Duodenal mucosa (tissue), 2 donors: ENCODE measurements at regions not wholly inside any gene's neighbourhood (a gene's known extent, or its start where the extent isn't known, plus 50 kb on each side); places are given as distances from the start of the nearest gene placed in this dataset.

Source experiments
- H3K27ac ChIP-seq: one replicate; pipeline ENCODE4 v1.7.0; 2013; ENCODE audit warnings: low read depth, low read length
- H3K27me3 ChIP-seq, 2 donors: one replicate each; pipeline ENCODE4 v1.7.0; 2013; ENCODE audit warnings: low read length in 2 of 2, control low read depth in 1 of 2; ENCODE audit not compliant: insufficient read depth in 2 of 2, control insufficient read depth in 1 of 2
- H3K36me3 ChIP-seq, 2 donors: one replicate each; pipeline ENCODE4 v1.7.0; 2013; ENCODE audit warnings: low read length in 2 of 2, control low read depth in 1 of 2; ENCODE audit not compliant: insufficient read depth in 2 of 2, control insufficient read depth in 1 of 2
- H3K4me1 ChIP-seq, 2 donors: one replicate each; pipeline ENCODE4 v1.7.0; 2013; ENCODE audit warnings: low read length in 2 of 2, control low read depth in 1 of 2; ENCODE audit not compliant: insufficient read depth in 2 of 2, control insufficient read depth in 1 of 2
- H3K4me3 ChIP-seq, 2 donors: one replicate each; pipeline ENCODE4 v1.7.0; 2013; ENCODE audit warnings: low read length in 2 of 2, low read depth in 1 of 2
- H3K9ac ChIP-seq, 2 donors: one replicate each; pipeline ENCODE4 v1.7.0; 2013; ENCODE audit warnings: low read length in 2 of 2, low read depth in 1 of 2
- H3K9me3 ChIP-seq, 2 donors: one replicate each; pipeline ENCODE4 v1.7.0; 2013; ENCODE audit warnings: low read length in 2 of 2, control low read depth in 1 of 2; ENCODE audit not compliant: control insufficient read depth in 1 of 2

GRCh38 chr1:83692524-83693381 is 306.2 kb downstream of the TTLL7 start:
- H3K36me3 ChIP-seq = no peaks in the 10 kb centered on the region
- no peak overlapping the region for H3K27ac ChIP-seq
- peak overlapping the region; percentile 54 to 56 for H3K4me3 ChIP-seq
- peaks cover 0 to 7% of the 10 kb centered on the region in 2 donors for H3K27me3 ChIP-seq
- peak overlapping the region in 1 of 2 donors; percentile 19 for H3K9ac ChIP-seq
- no peaks in the 10 kb centered on the region for H3K9me3 ChIP-seq
- no peaks in the 10 kb centered on the region for H3K4me1 ChIP-seq

- H3K9me3 ChIP-seq = no peaks in the 10 kb centered on the region
Observed at GRCh38 chr1:83691953-83692500, 306.9 kb downstream of the TTLL7 start.

GRCh38 chr1:83689921-83690868 is 308.7 kb downstream of the TTLL7 start:
- H3K36me3 ChIP-seq = no peaks in the 10 kb centered on the region
- H3K4me3 ChIP-seq = no peak overlapping the region
- H3K9me3 ChIP-seq = no peaks in the 10 kb centered on the region
- H3K27ac ChIP-seq = no peak overlapping the region
- H3K27me3 ChIP-seq = peaks cover 0 to 7% of the 10 kb centered on the region in 2 donors
- H3K9ac ChIP-seq = no peak overlapping the region
- no peaks in the 10 kb centered on the region for H3K4me1 ChIP-seq

More at GRCh38 chr1:83691953-83692500, 306.9 kb downstream of the TTLL7 start:
- Histone ChIP-seq H3K27ac (no peak overlapping the region), H3K27me3 (peaks cover 0 to 7% of the 10 kb centered on the region in 2 donors), H3K36me3 (no peaks in the 10 kb centered on the region), H3K4me1 (no peaks in the 10 kb centered on the region), H3K4me3 (peak overlapping the region in 1 of 2 donors; percentile 54), H3K9ac (no peak overlapping the region)

- Histone ChIP-seq H3K36me3 (no peaks in the 10 kb centered on the region), H3K9ac (no peak overlapping the region), H3K27me3 (no peaks in the 10 kb centered on the region), H3K4me3 (no peak overlapping the region), H3K4me1 (no peaks in the 10 kb centered on the region), H3K27ac (no peak overlapping the region), H3K9me3 (no peaks in the 10 kb centered on the region)
Observed at GRCh38 chr1:83682132-83682531, 316.8 kb downstream of the TTLL7 start.

- H3K9ac ChIP-seq = no peak overlapping the region
- no peaks in the 10 kb centered on the region for H3K27me3 ChIP-seq
- H3K4me1 ChIP-seq = no peaks in the 10 kb centered on the region
- no peaks in the 10 kb centered on the region for H3K36me3 ChIP-seq
- no peak overlapping the region for H3K27ac ChIP-seq
- H3K9me3 ChIP-seq = no peaks in the 10 kb centered on the region
- no peak overlapping the region for H3K4me3 ChIP-seq
Observed at GRCh38 chr1:83676106-83676505, 322.8 kb downstream of the TTLL7 start.

GRCh38 chr1:83673312-83673711 is 325.6 kb downstream of the TTLL7 start:
- no peak overlapping the region for H3K27ac ChIP-seq
- H3K36me3 ChIP-seq = no peaks in the 10 kb centered on the region
- no peak overlapping the region for H3K4me3 ChIP-seq
- H3K9me3 ChIP-seq = no peaks in the 10 kb centered on the region
- H3K4me1 ChIP-seq = no peaks in the 10 kb centered on the region
- no peak overlapping the region for H3K9ac ChIP-seq
- H3K27me3 ChIP-seq = no peaks in the 10 kb centered on the region

GRCh38 chr1:83671586-83671985 is 327.3 kb downstream of the TTLL7 start:
- Histone ChIP-seq H3K4me1 (no peaks in the 10 kb centered on the region), H3K27me3 (no peaks in the 10 kb centered on the region), H3K36me3 (no peaks in the 10 kb centered on the region), H3K4me3 (no peak overlapping the region), H3K9me3 (no peaks in the 10 kb centered on the region), H3K27ac (no peak overlapping the region), H3K9ac (no peak overlapping the region)

- Histone ChIP-seq H3K9ac (no peak overlapping the region), H3K4me1 (no peaks in the 10 kb centered on the region), H3K4me3 (no peak overlapping the region), H3K27ac (no peak overlapping the region), H3K9me3 (no peaks in the 10 kb centered on the region), H3K36me3 (no peaks in the 10 kb centered on the region), H3K27me3 (no peaks in the 10 kb centered on the region)
Observed at GRCh38 chr1:83670909-83671565, 327.9 kb downstream of the TTLL7 start.

- H3K27ac ChIP-seq = no peak overlapping the region
Observed at GRCh38 chr1:83641796-83642443, 357.0 kb downstream of the TTLL7 start.

More at GRCh38 chr1:83641796-83642443, 357.0 kb downstream of the TTLL7 start:
- Histone ChIP-seq H3K9me3 (no peaks in the 10 kb centered on the region), H3K4me1 (no peaks in the 10 kb centered on the region), H3K4me3 (no peak overlapping the region), H3K9ac (no peak overlapping the region), H3K27me3 (no peaks in the 10 kb centered on the region), H3K36me3 (no peaks in the 10 kb centered on the region)
